ENCODE measurements at regions not wholly inside any gene's neighbourhood (a gene's known extent, or its start where the extent isn't known, plus 50 kb on each side); places are given as distances from the start of the nearest gene placed in this dataset.

DNA sequence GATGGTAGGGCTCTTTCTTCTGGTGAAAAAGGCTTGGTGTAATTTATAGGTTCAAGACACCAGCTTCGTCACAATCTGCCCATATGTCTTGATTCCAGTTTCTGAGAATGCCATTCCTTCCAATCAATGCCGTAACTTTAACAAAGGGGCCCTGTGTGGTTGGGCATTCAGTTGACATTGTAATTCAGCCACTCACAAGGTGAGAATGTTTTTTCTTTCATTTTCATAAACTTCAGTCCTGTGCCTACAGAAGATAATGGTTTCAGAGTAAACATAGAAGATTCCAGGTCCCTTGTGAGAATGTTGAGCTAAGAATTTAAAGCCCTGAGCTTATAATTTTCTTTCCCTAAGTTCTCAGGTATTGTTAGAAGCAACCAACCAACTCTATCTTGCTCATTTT lies 67.3 kb upstream of the AASS start:
- Histone ChIP-seq H3K9ac (ENCODE audit: control insufficient read depth, extremely low read depth, insufficient read depth, low read length) (no peak overlapping the region), H3K79me2 (ENCODE audit: control insufficient read depth, insufficient read depth, low read length) (no peaks in the 10 kb centered on the region), H3K4me2 (ENCODE audit: control insufficient read depth, extremely low read depth, insufficient read depth, low read depth, low read length) (no peak overlapping the region), H3K4me1 (ENCODE audit: control insufficient read depth, extremely low read depth, insufficient read depth, low read length) (no peaks in the 10 kb centered on the region), H3K27ac (ENCODE audit: control insufficient read depth, insufficient read depth, low read length) (no peak overlapping the region), H3K9me3 (ENCODE audit: control insufficient read depth, low read depth, low read length) (no peaks in the 10 kb centered on the region), H3K27me3 (ENCODE audit: control insufficient read depth, extremely low read depth, insufficient read depth, low read length) (no peaks in the 10 kb centered on the region), H3K4me3 (ENCODE audit: control insufficient read depth in 2 of 3, extremely low read depth in 1 of 3, insufficient read depth in 2 of 3, low read depth in 1 of 3, low read length in 3 of 3) (no peak overlapping the region), H4K20me1 (ENCODE audit: control insufficient read depth, extremely low read depth, insufficient read depth, low read length) (no peaks in the 10 kb centered on the region), H3K9me1 (ENCODE audit: control insufficient read depth, extremely low read depth, insufficient read depth, low read length) (no peaks in the 10 kb centered on the region), H2AFZ (ENCODE audit: control insufficient read depth, low read length) (no peak overlapping the region), H3K36me3 (ENCODE audit: control insufficient read depth in 2 of 2, extremely low read depth in 1 of 2, insufficient read depth in 2 of 2, low read length in 2 of 2) (no peaks in the 10 kb centered on the region)
- dilution Hi-C loops (cut with MboI; ENCODE audit: extremely low pct_ligation_motif_present, low sequenced_read_pairs): no loop called here
- TF ChIP-seq, protein P1, sequence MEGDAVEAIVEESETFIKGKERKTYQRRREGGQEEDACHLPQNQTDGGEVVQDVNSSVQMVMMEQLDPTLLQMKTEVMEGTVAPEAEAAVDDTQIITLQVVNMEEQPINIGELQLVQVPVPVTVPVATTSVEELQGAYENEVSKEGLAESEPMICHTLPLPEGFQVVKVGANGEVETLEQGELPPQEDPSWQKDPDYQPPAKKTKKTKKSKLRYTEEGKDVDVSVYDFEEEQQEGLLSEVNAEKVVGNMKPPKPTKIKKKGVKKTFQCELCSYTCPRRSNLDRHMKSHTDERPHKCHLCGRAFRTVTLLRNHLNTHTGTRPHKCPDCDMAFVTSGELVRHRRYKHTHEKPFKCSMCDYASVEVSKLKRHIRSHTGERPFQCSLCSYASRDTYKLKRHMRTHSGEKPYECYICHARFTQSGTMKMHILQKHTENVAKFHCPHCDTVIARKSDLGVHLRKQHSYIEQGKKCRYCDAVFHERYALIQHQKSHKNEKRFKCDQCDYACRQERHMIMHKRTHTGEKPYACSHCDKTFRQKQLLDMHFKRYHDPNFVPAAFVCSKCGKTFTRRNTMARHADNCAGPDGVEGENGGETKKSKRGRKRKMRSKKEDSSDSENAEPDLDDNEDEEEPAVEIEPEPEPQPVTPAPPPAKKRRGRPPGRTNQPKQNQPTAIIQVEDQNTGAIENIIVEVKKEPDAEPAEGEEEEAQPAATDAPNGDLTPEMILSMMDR (optimal IDR thresholded peaks at IDR 0.05 in 1 of 3, IDR thresholded peaks at IDR 0.05 in 1 of 3, conservative IDR thresholded peaks at IDR 0.05 in 1 of 3; ENCODE audit: extremely low read depth in 1 of 3, insufficient read depth in 2 of 3, low read length in 3 of 3): no peak
- TF ChIP-seq EZH2 (IDR thresholded peaks at IDR 0.05; ENCODE audit: low read length): no peak
- DNase-seq (ENCODE audit: low read depth, low spot score) (no peak), FAIRE-seq (no peak)

DNA sequence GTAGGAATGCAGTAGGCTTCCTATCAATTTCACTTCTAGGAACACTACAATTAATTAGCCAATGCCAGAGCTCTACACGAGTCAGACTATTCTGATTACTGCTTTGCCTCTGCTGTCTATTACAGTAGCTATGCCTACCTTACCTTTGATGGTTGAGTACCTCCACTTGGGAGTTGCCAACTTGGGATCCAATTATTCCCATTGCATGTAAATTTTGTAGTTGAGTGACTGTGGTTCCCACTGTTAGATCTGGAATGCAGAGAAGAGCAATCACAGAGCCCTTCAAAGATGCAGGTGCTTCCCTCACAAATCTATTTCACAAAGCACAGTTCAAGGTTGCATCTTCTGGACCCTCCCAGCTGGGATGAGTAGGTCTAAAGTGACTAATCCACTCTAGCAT lies 62.9 kb upstream of the AASS start:
- H3K4me2 ChIP-seq (ENCODE audit: control insufficient read depth, extremely low read depth, insufficient read depth, low read depth, low read length): no peak overlapping the region
- dilution Hi-C loops (cut with MboI; ENCODE audit: extremely low pct_ligation_motif_present, low sequenced_read_pairs): no loop called here
- H3K4me1 ChIP-seq (ENCODE audit: control insufficient read depth, extremely low read depth, insufficient read depth, low read length): no peaks in the 10 kb centered on the region

More for the DNA sequence above, 62.9 kb upstream of the AASS start:
- Histone ChIP-seq H3K4me3 (ENCODE audit: control insufficient read depth in 2 of 3, extremely low read depth in 1 of 3, insufficient read depth in 2 of 3, low read depth in 1 of 3, low read length in 3 of 3) (no peak overlapping the region), H3K36me3 (ENCODE audit: control insufficient read depth in 2 of 2, extremely low read depth in 1 of 2, insufficient read depth in 2 of 2, low read length in 2 of 2) (no peaks in the 10 kb centered on the region), H3K9me3 (ENCODE audit: control insufficient read depth, low read depth, low read length) (no peaks in the 10 kb centered on the region), H2AFZ (ENCODE audit: control insufficient read depth, low read length) (no peak overlapping the region), H3K9me1 (ENCODE audit: control insufficient read depth, extremely low read depth, insufficient read depth, low read length) (no peaks in the 10 kb centered on the region), H3K79me2 (ENCODE audit: control insufficient read depth, insufficient read depth, low read length) (no peaks in the 10 kb centered on the region), H4K20me1 (ENCODE audit: control insufficient read depth, extremely low read depth, insufficient read depth, low read length) (no peaks in the 10 kb centered on the region), H3K27ac (ENCODE audit: control insufficient read depth, insufficient read depth, low read length) (no peak overlapping the region), H3K27me3 (ENCODE audit: control insufficient read depth, extremely low read depth, insufficient read depth, low read length) (no peaks in the 10 kb centered on the region), H3K9ac (ENCODE audit: control insufficient read depth, extremely low read depth, insufficient read depth, low read length) (no peak overlapping the region)
- DNase-seq (ENCODE audit: low read depth, low spot score): no peak
- FAIRE-seq: no peak
- TF ChIP-seq EZH2 (IDR thresholded peaks at IDR 0.05; ENCODE audit: low read length): no peak
- TF ChIP-seq, protein P1 (optimal IDR thresholded peaks at IDR 0.05 in 1 of 3, IDR thresholded peaks at IDR 0.05 in 1 of 3, conservative IDR thresholded peaks at IDR 0.05 in 1 of 3; ENCODE audit: extremely low read depth in 1 of 3, insufficient read depth in 2 of 3, low read length in 3 of 3): no peak

Data from keratinocyte (primary cell).